ENCODE measurements at regions not wholly inside any gene's neighbourhood (a gene's known extent, or its start where the extent isn't known, plus 50 kb on each side); places are given as distances from the start of the nearest gene placed in this dataset.

DNA sequence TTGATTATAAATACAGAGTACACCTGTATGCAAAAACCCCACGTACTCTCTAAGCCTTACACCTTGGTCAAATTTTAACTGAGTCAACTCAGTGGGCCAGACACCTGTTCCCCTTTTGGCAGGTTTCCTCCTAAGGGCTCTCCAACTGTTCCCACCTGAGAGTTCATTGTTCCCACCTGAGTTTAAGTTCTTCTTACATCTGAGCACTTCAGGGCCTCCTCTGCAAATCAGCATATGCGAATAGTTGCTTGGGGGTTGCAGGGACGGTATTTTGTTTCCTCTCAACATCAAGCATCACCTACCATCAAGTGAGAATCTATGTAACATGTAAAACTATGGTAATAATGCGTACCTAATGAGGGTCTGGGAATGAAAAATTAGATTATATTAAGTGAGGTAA lies 300.0 kb downstream of the PIK3R1 start:
- Histone ChIP-seq H3K27ac (ENCODE audit: low read depth) (no peak overlapping the region), H3K79me2 (replicated peaks; ENCODE audit: insufficient read depth) (no peaks in the 10 kb centered on the region), H3K4me3 (no peak overlapping the region), H3K9me2 (ENCODE audit: insufficient read depth) (peaks cover 45% of the 10 kb centered on the region), H3K36me3 (ENCODE audit: insufficient read depth) (no peaks in the 10 kb centered on the region), H3F3A (replicated peaks; ENCODE audit: low read depth) (no peaks in the 10 kb centered on the region), H3K27me3 (ENCODE audit: insufficient read depth) (no peaks in the 10 kb centered on the region), H3K4me1 (ENCODE audit: insufficient read depth) (peaks cover 13% of the 10 kb centered on the region), H2AFZ (peak overlapping the region; percentile 63), H3K4me2 (peak overlapping the region; percentile 41), H4K20me1 (replicated peaks; ENCODE audit: insufficient read depth) (no peaks in the 10 kb centered on the region)
- DNase-seq (ENCODE audit: low spot score) (peak; percentile 13), ATAC-seq (peak; percentile 52; the same call in 2 of the 3 replicates)
- peaks cover 2% of the 10 kb centered on the region for H3K27me3 Mint-ChIP-seq (ENCODE audit: insufficient read depth, low read depth, poor library complexity)
- peaks cover 25% of the 10 kb centered on the region for H3K4me1 Mint-ChIP-seq
- peaks cover 9% of the 10 kb centered on the region; the same call in 2 of the 3 replicates for H3K9me3 Mint-ChIP-seq
- H3K4me3 Mint-ChIP-seq = no peak overlapping the region
- no peak for TF ChIP-seq JUNB (IDR thresholded peaks at IDR 0.05; ENCODE audit: unreplicated experiment)
- TF ChIP-seq, protein P1, sequence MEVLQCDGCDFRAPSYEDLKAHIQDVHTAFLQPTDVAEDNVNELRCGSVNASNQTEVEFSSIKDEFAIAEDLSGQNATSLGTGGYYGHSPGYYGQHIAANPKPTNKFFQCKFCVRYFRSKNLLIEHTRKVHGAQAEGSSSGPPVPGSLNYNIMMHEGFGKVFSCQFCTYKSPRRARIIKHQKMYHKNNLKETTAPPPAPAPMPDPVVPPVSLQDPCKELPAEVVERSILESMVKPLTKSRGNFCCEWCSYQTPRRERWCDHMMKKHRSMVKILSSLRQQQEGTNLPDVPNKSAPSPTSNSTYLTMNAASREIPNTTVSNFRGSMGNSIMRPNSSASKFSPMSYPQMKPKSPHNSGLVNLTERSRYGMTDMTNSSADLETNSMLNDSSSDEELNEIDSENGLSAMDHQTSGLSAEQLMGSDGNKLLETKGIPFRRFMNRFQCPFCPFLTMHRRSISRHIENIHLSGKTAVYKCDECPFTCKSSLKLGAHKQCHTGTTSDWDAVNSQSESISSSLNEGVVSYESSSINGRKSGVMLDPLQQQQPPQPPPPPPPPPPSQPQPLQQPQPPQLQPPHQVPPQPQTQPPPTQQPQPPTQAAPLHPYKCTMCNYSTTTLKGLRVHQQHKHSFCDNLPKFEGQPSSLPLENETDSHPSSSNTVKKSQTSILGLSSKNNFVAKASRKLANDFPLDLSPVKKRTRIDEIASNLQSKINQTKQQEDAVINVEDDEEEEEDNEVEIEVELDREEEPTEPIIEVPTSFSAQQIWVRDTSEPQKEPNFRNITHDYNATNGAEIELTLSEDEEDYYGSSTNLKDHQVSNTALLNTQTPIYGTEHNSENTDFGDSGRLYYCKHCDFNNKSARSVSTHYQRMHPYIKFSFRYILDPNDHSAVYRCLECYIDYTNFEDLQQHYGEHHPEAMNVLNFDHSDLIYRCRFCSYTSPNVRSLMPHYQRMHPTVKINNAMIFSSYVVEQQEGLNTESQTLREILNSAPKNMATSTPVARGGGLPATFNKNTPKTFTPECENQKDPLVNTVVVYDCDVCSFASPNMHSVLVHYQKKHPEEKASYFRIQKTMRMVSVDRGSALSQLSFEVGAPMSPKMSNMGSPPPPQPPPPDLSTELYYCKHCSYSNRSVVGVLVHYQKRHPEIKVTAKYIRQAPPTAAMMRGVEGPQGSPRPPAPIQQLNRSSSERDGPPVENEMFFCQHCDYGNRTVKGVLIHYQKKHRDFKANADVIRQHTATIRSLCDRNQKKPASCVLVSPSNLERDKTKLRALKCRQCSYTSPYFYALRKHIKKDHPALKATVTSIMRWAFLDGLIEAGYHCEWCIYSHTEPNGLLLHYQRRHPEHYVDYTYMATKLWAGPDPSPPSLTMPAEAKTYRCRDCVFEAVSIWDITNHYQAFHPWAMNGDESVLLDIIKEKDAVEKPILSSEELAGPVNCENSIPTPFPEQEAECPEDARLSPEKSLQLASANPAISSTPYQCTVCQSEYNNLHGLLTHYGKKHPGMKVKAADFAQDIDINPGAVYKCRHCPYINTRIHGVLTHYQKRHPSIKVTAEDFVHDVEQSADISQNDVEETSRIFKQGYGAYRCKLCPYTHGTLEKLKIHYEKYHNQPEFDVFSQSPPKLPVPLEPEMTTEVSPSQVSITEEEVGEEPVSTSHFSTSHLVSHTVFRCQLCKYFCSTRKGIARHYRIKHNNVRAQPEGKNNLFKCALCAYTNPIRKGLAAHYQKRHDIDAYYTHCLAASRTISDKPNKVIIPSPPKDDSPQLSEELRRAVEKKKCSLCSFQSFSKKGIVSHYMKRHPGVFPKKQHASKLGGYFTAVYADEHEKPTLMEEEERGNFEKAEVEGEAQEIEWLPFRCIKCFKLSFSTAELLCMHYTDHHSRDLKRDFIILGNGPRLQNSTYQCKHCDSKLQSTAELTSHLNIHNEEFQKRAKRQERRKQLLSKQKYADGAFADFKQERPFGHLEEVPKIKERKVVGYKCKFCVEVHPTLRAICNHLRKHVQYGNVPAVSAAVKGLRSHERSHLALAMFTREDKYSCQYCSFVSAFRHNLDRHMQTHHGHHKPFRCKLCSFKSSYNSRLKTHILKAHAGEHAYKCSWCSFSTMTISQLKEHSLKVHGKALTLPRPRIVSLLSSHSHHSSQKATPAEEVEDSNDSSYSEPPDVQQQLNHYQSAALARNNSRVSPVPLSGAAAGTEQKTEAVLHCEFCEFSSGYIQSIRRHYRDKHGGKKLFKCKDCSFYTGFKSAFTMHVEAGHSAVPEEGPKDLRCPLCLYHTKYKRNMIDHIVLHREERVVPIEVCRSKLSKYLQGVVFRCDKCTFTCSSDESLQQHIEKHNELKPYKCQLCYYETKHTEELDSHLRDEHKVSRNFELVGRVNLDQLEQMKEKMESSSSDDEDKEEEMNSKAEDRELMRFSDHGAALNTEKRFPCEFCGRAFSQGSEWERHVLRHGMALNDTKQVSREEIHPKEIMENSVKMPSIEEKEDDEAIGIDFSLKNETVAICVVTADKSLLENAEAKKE (CRISPR knock-in tag; IDR thresholded peaks at IDR 0.05) = peak; percentile 97
- peak overlapping the region; percentile 85 for H3K27ac Mint-ChIP-seq
- H3K36me3 Mint-ChIP-seq (ENCODE audit: low read depth) = peaks cover 11% of the 10 kb centered on the region

DNA sequence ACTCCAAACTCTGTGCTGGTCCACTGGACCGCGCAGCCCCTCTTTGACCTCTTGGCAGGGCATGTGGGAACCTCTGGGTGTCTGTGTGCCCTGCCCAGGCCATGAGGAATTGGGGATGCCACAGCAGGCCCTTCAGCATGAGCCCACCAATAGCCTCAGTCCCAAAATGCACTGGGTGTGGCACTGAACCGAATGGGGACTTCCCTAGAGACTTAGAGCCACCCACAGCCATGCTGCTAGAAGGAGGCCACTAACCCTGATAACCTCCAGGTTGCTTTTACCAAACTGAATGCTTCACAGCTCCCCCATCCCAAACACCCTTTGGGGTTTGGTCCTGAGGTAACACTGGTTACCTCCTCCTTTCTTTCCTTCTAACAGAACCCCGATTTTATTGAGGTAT lies 302.7 kb downstream of the PIK3R1 start:
- no peaks in the 10 kb centered on the region for H3K79me2 ChIP-seq (replicated peaks; ENCODE audit: insufficient read depth)
- no peak overlapping the region for H3K4me2 ChIP-seq
- TF ChIP-seq POLR2AphosphoS5 (IDR thresholded peaks at IDR 0.05; ENCODE audit: low read depth) = no peak
- H3K4me1 Mint-ChIP-seq = peaks cover 25% of the 10 kb centered on the region
- H3K27me3 ChIP-seq (ENCODE audit: insufficient read depth) = no peaks in the 10 kb centered on the region
- peaks cover 13% of the 10 kb centered on the region for H3K4me1 ChIP-seq (ENCODE audit: insufficient read depth)
- H3K9me2 ChIP-seq (ENCODE audit: insufficient read depth) = peaks cover 34% of the 10 kb centered on the region
- DNase-seq (ENCODE audit: low spot score) (no peak), ATAC-seq (no peak)
- no peak overlapping the region for H3K27ac Mint-ChIP-seq
- H3K4me3 Mint-ChIP-seq = no peak overlapping the region
- H3F3A ChIP-seq (replicated peaks; ENCODE audit: low read depth) = no peaks in the 10 kb centered on the region
- peaks cover 12% of the 10 kb centered on the region; the same call in 2 of the 3 replicates for H3K9me3 Mint-ChIP-seq
- H3K27ac ChIP-seq (ENCODE audit: low read depth) = no peak overlapping the region
- H4K20me1 ChIP-seq (replicated peaks; ENCODE audit: insufficient read depth) = no peaks in the 10 kb centered on the region
- no peak overlapping the region for H2AFZ ChIP-seq
- no peaks in the 10 kb centered on the region for H3K36me3 ChIP-seq (ENCODE audit: insufficient read depth)
- H3K4me3 ChIP-seq = no peak overlapping the region
- peaks cover 11% of the 10 kb centered on the region for H3K36me3 Mint-ChIP-seq (ENCODE audit: low read depth)
- peaks cover 4% of the 10 kb centered on the region for H3K27me3 Mint-ChIP-seq (ENCODE audit: insufficient read depth, low read depth, poor library complexity)

All from GM23338 (cell line).